C4-2B (cell line): ENCODE measurements at regions not wholly inside any gene's neighbourhood (a gene's known extent, or its start where the extent isn't known, plus 50 kb on each side); places are given as distances from the start of the nearest gene placed in this dataset.
"Not testable (repeated sequence)": the region's sequence is repeated elsewhere in the genome, so short reads cannot be mapped to it uniquely, and the experiment has no call there.

Experiments used
- H3K27ac ChIP-seq: fragments of 450-650 bp; 2 replicates; pipeline ENCODE4 v1.5.1; 2017
- CTCF ChIP-seq: fragments of 450-650 bp; conservative IDR thresholded peaks from 2 replicates; pipeline ENCODE4 v1.5.1; 2017; ENCODE audit warnings: mild to moderate bottlenecking
- ZFX ChIP-seq: fragments of 450-650 bp; IDR thresholded peaks from 2 replicates; pipeline ENCODE4 v1.6.1; 2017

- no peak for TF ChIP-seq ZFX
- no peak for TF ChIP-seq CTCF
- H3K27ac ChIP-seq = no peak overlapping the region
These were observed 86.8 kb downstream of the TMCO5A start for GRCh38 chr15:38021259-38021658.

DNA sequence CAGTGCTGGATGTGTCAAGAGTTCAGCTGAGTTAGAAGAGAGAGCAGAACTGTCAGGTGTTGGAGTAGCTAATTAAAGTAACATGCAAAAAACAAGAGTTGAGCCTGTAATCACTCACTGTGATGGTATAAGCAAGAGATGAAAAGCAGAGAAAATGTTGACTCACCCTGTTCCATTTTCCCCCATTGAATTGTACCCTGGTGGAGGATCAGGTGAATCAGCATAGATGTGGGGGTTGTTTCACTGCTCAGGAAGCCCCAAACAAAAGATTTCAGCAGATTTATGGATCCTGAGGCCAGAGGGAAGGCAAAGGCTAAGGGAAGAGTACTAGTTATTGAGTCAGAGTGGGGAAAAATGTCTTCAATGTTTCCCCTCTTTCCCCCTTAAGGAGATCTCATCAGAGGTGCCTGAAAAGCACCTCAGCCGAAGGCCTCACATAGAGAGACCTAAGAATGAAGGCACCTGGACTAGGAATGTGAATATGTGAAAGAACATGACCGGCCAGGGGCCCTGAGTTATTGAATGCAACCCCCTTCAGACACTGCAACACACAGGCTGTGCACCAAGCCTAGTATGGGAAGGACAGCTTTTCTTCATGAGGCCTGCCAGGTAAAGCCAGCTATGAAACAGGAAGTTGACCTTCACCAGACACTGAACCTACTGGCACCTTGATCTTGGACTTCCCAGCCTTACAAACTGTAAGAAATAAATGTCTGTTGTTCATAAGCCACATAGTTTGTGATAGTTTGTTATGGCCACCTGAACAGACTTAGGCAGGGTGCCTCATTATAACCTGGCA lies 90.1 kb downstream of the TMCO5A start:
- H3K27ac ChIP-seq = no peak overlapping the region
- TF ChIP-seq CTCF = no peak
- no peak for TF ChIP-seq ZFX

GRCh38 chr15:38025656-38026055 lies 91.2 kb downstream of the TMCO5A start:
- not testable (repeated sequence) for H3K27ac ChIP-seq

- TF ChIP-seq CTCF = no peak
- H3K27ac ChIP-seq = no peak overlapping the region
These were observed 94.4 kb downstream of the TMCO5A start for GRCh38 chr15:38028869-38029268.

GRCh38 chr15:38029736-38030135 lies 95.3 kb downstream of the TMCO5A start:
- no peak overlapping the region for H3K27ac ChIP-seq
- TF ChIP-seq ZFX = no peak
- TF ChIP-seq CTCF = no peak

GRCh38 chr15:38030609-38031008 lies 96.2 kb downstream of the TMCO5A start:
- no peak overlapping the region for H3K27ac ChIP-seq
- TF ChIP-seq CTCF = no peak
- no peak for TF ChIP-seq ZFX

GRCh38 chr15:38035701-38036100 lies 101.3 kb downstream of the TMCO5A start:
- H3K27ac ChIP-seq = no peak overlapping the region
- TF ChIP-seq CTCF (no peak), ZFX (no peak)

- H3K27ac ChIP-seq = no peak overlapping the region
- no peak for TF ChIP-seq ZFX
- no peak for TF ChIP-seq CTCF
These were observed 102.4 kb downstream of the TMCO5A start for GRCh38 chr15:38036790-38037338.
